GM18520 (cell line): ENCODE measurements at regions not wholly inside any gene's neighbourhood (a gene's known extent, or its start where the extent isn't known, plus 50 kb on each side); places are given as distances from the start of the nearest gene placed in this dataset.
"Not testable (repeated sequence)": the region's sequence is repeated elsewhere in the genome, so short reads cannot be mapped to it uniquely, and the experiment has no call there.

Experiments
- ATAC-seq: cut with Tn5 transposase; IDR thresholded peaks from one replicate; pipeline ENCODE4 v1.9.1; 2021; ENCODE audit not compliant: unreplicated experiment

- no peak for ATAC-seq
Measured at GRCh38 chr9:2389404-2389803, 232.2 kb upstream of the VLDLR start.

- no peak for ATAC-seq
Measured at GRCh38 chr9:2390028-2390427, 231.6 kb upstream of the VLDLR start.

GRCh38 chr9:2391509-2392132, 230.0 kb upstream of the VLDLR start:
- ATAC-seq: not testable (repeated sequence)

- ATAC-seq: not testable (repeated sequence)
Measured at GRCh38 chr9:2394087-2394741, 227.4 kb upstream of the VLDLR start.

GRCh38 chr9:2395814-2396612, 225.6 kb upstream of the VLDLR start:
- no peak for ATAC-seq

GRCh38 chr9:2396622-2397285, 224.8 kb upstream of the VLDLR start:
- no peak for ATAC-seq

- not testable (repeated sequence) for ATAC-seq
Measured at GRCh38 chr9:2397875-2398274, 223.7 kb upstream of the VLDLR start.

GRCh38 chr9:2401746-2402145, 219.8 kb upstream of the VLDLR start:
- not testable (repeated sequence) for ATAC-seq

GRCh38 chr9:2403701-2404100, 217.9 kb upstream of the VLDLR start:
- no peak for ATAC-seq

GRCh38 chr9:2406252-2406651, 215.3 kb upstream of the VLDLR start:
- no peak for ATAC-seq

- ATAC-seq: no peak
Measured at GRCh38 chr9:2407450-2407849, 214.1 kb upstream of the VLDLR start.

GRCh38 chr9:2411459-2412215, 209.9 kb upstream of the VLDLR start:
- no peak for ATAC-seq

- no peak for ATAC-seq
Measured at GRCh38 chr9:2413160-2413805, 208.3 kb upstream of the VLDLR start.

- ATAC-seq: no peak
Measured at GRCh38 chr9:2414465-2414864, 207.1 kb upstream of the VLDLR start.

GRCh38 chr9:2415326-2415725, 206.3 kb upstream of the VLDLR start:
- no peak for ATAC-seq

- ATAC-seq: no peak
Measured at GRCh38 chr9:2417730-2418129, 203.9 kb upstream of the VLDLR start.

- no peak for ATAC-seq
Measured at GRCh38 chr9:2418619-2419018, 203.0 kb upstream of the VLDLR start.

- ATAC-seq: no peak
Measured at GRCh38 chr9:2419347-2419746, 202.2 kb upstream of the VLDLR start.

GRCh38 chr9:2420543-2420942, 201.0 kb upstream of the VLDLR start:
- no peak for ATAC-seq

GRCh38 chr9:2424619-2425033, 197.0 kb upstream of the VLDLR start:
- no peak for ATAC-seq
